ENCODE measurements at regions not wholly inside any gene's neighbourhood (a gene's known extent, or its start where the extent isn't known, plus 50 kb on each side); places are given as distances from the start of the nearest gene placed in this dataset.

DNA sequence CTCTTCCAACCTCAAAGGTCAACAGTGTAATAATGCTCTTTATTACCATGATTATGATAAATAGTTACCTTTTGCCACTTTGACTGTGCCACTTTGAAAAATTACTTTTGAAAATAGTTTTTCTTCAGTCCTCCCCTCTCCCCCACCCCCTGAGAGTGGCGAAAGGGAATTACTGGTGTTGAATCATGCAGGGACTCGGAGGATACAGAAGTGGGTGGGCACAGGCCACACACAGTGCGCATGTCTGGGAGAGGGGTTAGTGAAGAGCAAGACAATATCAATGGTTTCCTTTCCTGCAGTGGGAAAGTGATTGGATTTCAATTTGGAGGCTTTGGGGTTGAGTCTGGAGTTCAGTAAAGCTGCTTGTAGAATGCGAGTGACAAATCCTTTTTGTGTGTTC is 170.9 kb downstream of the PTCSC3 start:
- H4K20me1 ChIP-seq (ENCODE audit: low read length): no peaks in the 10 kb centered on the region
- no peak overlapping the region for H2AFZ ChIP-seq (ENCODE audit: low read length)
- H3F3A ChIP-seq (ENCODE audit: low read length, unreplicated experiment): no peaks in the 10 kb centered on the region
- no TSS peak for BruUV-seq (replicated peaks)
- TF ChIP-seq EZH2 (IDR thresholded peaks at IDR 0.05; ENCODE audit: low read length, unreplicated experiment) (no peak), EZH2phosphoT487 (IDR thresholded peaks at IDR 0.05; ENCODE audit: borderline replicate concordance, low read length) (no peak)
- TF ChIP-seq, protein P1, sequence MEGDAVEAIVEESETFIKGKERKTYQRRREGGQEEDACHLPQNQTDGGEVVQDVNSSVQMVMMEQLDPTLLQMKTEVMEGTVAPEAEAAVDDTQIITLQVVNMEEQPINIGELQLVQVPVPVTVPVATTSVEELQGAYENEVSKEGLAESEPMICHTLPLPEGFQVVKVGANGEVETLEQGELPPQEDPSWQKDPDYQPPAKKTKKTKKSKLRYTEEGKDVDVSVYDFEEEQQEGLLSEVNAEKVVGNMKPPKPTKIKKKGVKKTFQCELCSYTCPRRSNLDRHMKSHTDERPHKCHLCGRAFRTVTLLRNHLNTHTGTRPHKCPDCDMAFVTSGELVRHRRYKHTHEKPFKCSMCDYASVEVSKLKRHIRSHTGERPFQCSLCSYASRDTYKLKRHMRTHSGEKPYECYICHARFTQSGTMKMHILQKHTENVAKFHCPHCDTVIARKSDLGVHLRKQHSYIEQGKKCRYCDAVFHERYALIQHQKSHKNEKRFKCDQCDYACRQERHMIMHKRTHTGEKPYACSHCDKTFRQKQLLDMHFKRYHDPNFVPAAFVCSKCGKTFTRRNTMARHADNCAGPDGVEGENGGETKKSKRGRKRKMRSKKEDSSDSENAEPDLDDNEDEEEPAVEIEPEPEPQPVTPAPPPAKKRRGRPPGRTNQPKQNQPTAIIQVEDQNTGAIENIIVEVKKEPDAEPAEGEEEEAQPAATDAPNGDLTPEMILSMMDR (conservative IDR thresholded peaks at IDR 0.05; ENCODE audit: low read depth, low read length): no peak
- H3K27me3 ChIP-seq (ENCODE audit: low read length): peaks cover 94% of the 10 kb centered on the region
- no peaks in the 10 kb centered on the region for H3K36me3 ChIP-seq (ENCODE audit: low read depth, low read length)
- DNase-seq (no peak), ATAC-seq (no peak)
- no peaks in the 10 kb centered on the region for H3K4me1 ChIP-seq (ENCODE audit: insufficient read depth, low read length)
- no peaks in the 10 kb centered on the region for H3K9me2 ChIP-seq (replicated peaks; ENCODE audit: low read length)
- H3K4me3 ChIP-seq (ENCODE audit: low read length): no peak overlapping the region
- ChIA-PET POLR2A (ENCODE audit: unreplicated experiment) (no interaction called here), CTCF (no interaction called here)
- no peak overlapping the region for H3K9ac ChIP-seq (ENCODE audit: low read length)
- H3K79me2 ChIP-seq (ENCODE audit: low read length): no peaks in the 10 kb centered on the region
- H3K9me3 ChIP-seq (ENCODE audit: low read length): no peaks in the 10 kb centered on the region
- H3K4me2 ChIP-seq (ENCODE audit: low read length): no peak overlapping the region
- no peak overlapping the region for H3K27ac ChIP-seq (ENCODE audit: low read length)
- intact Hi-C loops (cut with micrococcal nuclease): no loop called here

DNA sequence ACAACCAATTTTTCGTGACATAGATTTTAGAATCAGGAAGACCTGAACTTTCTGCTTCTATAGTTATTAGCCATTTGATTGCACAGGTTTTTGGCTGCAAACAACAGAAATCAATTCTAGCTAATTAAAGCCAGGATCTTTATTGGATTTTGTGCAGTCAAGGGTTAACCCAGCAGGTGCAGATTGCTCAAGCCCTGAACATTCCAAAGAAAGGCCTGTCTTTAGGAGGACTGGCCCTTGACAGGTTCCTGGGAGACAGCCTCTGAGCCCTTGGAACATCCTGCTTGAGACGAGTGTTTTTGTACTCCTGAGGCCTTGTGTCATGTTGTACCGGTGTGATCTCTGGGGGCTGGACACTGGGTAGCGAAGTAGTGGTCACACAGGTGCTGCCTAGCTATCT is 174.6 kb downstream of the PTCSC3 start:
- BruUV-seq (replicated peaks): no TSS peak
- no peaks in the 10 kb centered on the region for H3K79me2 ChIP-seq (ENCODE audit: low read length)
- peaks cover 97% of the 10 kb centered on the region for H3K27me3 ChIP-seq (ENCODE audit: low read length)
- CTCF ChIA-PET: no interaction called here
- no peak overlapping the region for H3K4me3 ChIP-seq (ENCODE audit: low read length)
- no peaks in the 10 kb centered on the region for H3K9me3 ChIP-seq (ENCODE audit: low read length)
- H3K27ac ChIP-seq (ENCODE audit: low read length): no peak overlapping the region
- no peaks in the 10 kb centered on the region for H3F3A ChIP-seq (ENCODE audit: low read length, unreplicated experiment)
- H2AFZ ChIP-seq (ENCODE audit: low read length): no peak overlapping the region
- TF ChIP-seq EZH2 (IDR thresholded peaks at IDR 0.05; ENCODE audit: low read length, unreplicated experiment): no peak
- H3K36me3 ChIP-seq (ENCODE audit: low read depth, low read length): no peaks in the 10 kb centered on the region
- no peak overlapping the region for H3K4me2 ChIP-seq (ENCODE audit: low read length)
- POLR2A ChIA-PET (ENCODE audit: unreplicated experiment): no interaction called here
- H3K9ac ChIP-seq (ENCODE audit: low read length): no peak overlapping the region
- H4K20me1 ChIP-seq (ENCODE audit: low read length): no peaks in the 10 kb centered on the region
- no peaks in the 10 kb centered on the region for H3K4me1 ChIP-seq (ENCODE audit: insufficient read depth, low read length)
- ATAC-seq (no peak), DNase-seq (no peak)
- H3K9me2 ChIP-seq (replicated peaks; ENCODE audit: low read length): no peaks in the 10 kb centered on the region
- intact Hi-C loops (cut with micrococcal nuclease): no loop called here

DNA sequence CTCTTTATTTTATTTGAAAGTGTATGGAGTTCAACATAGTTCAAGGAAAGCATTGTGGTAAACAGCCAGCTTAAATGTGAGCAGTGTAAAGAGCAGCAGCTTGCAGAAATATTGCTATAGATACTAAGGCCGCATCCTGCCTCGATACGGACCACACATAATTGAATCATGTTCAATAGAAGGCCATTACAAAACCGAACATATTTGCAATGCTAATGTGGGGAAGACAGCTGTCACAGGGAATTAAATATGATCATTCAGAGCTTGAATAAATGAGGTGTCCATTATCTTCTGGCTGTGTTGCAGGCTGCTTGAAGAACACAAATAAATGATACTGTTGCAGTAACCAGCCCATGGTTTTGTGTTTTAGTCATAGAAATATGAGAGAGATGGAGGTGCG is 173.2 kb downstream of the BRMS1L start:
- Histone ChIP-seq H3K27ac (ENCODE audit: low read length) (no peak overlapping the region), H3K9me3 (ENCODE audit: low read length) (no peaks in the 10 kb centered on the region), H4K20me1 (ENCODE audit: low read length) (no peaks in the 10 kb centered on the region), H3K4me3 (ENCODE audit: low read length) (no peak overlapping the region), H3K79me2 (ENCODE audit: low read length) (no peaks in the 10 kb centered on the region), H3K9me2 (replicated peaks; ENCODE audit: low read length) (no peaks in the 10 kb centered on the region), H3K9ac (ENCODE audit: low read length) (no peak overlapping the region), H3K4me1 (ENCODE audit: insufficient read depth, low read length) (no peaks in the 10 kb centered on the region), H3F3A (ENCODE audit: low read length, unreplicated experiment) (no peaks in the 10 kb centered on the region), H3K27me3 (ENCODE audit: low read length) (peaks cover 87% of the 10 kb centered on the region), H2AFZ (ENCODE audit: low read length) (no peak overlapping the region), H3K4me2 (ENCODE audit: low read length) (no peak overlapping the region), H3K36me3 (ENCODE audit: low read depth, low read length) (no peaks in the 10 kb centered on the region)
- no peak for TF ChIP-seq EZH2 (IDR thresholded peaks at IDR 0.05; ENCODE audit: low read length, unreplicated experiment)
- TF ChIP-seq, protein P1 (conservative IDR thresholded peaks at IDR 0.05; ENCODE audit: low read depth, low read length): no peak
- no peak for TF ChIP-seq EZH2phosphoT487 (IDR thresholded peaks at IDR 0.05; ENCODE audit: borderline replicate concordance, low read length)
- CTCF ChIA-PET: no interaction called here
- POLR2A ChIA-PET (ENCODE audit: unreplicated experiment): no interaction called here
- intact Hi-C loops (cut with micrococcal nuclease): no loop called here
- no peak for ATAC-seq
- no peak for DNase-seq
- BruUV-seq (replicated peaks): no TSS peak
